GM10266 (cell line): ENCODE measurements at regions not wholly inside any gene's neighbourhood (a gene's known extent, or its start where the extent isn't known, plus 50 kb on each side); places are given as distances from the start of the nearest gene placed in this dataset.
"Not testable (repeated sequence)": the region's sequence is repeated elsewhere in the genome, so short reads cannot be mapped to it uniquely, and the experiment has no call there.

Experiments
- DNase-seq: peaks from one replicate; pipeline ENCODE4 v3.0.0; 2012; ENCODE audit errors: extremely low spot score
- CTCF ChIP-seq: IDR thresholded peaks from 2 replicates; pipeline ENCODE4 v1.5.1; 2012; ENCODE audit warnings: mild to moderate bottlenecking, low read depth; ENCODE audit not compliant: control insufficient read depth, insufficient read depth; ENCODE audit errors: missing control alignments

- DNase-seq: no peak
- TF ChIP-seq CTCF: no peak
Observed at GRCh38 chr10:4397337-4397736, 428.7 kb upstream of the AKR1E2 start.

- no peak for DNase-seq
- TF ChIP-seq CTCF: no peak
Observed at GRCh38 chr10:4396401-4397283, 429.4 kb upstream of the AKR1E2 start.

- TF ChIP-seq CTCF: no peak
- DNase-seq: no peak
Observed at GRCh38 chr10:4395731-4396130, 430.3 kb upstream of the AKR1E2 start.

- not testable (repeated sequence) for DNase-seq
Observed at GRCh38 chr10:4394455-4394854, 431.6 kb upstream of the AKR1E2 start.

- DNase-seq: no peak
- no peak for TF ChIP-seq CTCF
Observed at GRCh38 chr10:4391683-4392082, 434.3 kb upstream of the AKR1E2 start.

- no peak for TF ChIP-seq CTCF
- DNase-seq: no peak
Observed at GRCh38 chr10:4390219-4390618, 435.8 kb upstream of the AKR1E2 start.

- no peak for DNase-seq
- no peak for TF ChIP-seq CTCF
Observed at GRCh38 chr10:4385231-4385870, 440.7 kb upstream of the AKR1E2 start.
